ENCODE measurements at regions not wholly inside any gene's neighbourhood (a gene's known extent, or its start where the extent isn't known, plus 50 kb on each side); places are given as distances from the start of the nearest gene placed in this dataset.

DNA sequence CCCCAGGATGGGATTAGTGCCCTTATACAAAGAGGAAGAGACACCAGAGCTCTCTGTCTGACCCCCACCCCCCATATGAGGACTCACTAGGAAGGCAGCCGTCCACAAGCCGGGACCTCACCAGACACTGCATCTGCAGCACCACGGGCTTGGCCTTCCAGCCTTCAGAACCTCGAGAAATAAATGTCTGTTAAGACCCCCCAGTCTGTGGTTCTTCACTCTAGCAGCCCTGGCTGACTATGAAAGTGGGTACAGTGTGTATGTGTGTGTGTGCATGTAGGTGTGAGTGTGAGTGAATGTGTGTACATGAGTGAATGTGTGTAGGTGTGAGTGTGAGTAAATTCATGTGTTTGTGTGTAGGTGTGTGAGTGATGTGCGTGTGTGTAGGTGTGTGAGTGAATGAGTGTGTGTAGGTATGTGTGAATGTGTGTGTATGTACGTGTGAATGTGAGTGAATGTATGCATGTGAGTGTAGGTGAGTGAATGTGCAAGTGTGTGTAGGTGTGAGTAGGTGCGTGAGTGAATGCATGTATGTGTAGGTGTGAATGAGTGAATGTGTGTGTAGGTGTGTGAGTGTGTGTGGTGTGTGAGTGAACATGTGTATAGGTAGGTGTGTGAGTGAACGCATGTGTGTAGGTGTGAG lies 201.6 kb upstream of the ZNF536 start:
- DNase-seq = no peak
- Mint-ChIP-seq H3K36me3 (ENCODE audit: insufficient read depth, unreplicated experiment) (no peaks in the 10 kb centered on the region), H3K4me3 (ENCODE audit: low read depth, unreplicated experiment) (no peak overlapping the region), H3K27me3 (ENCODE audit: unreplicated experiment) (no peaks in the 10 kb centered on the region), H3K9me3 (ENCODE audit: low read depth, unreplicated experiment) (no peaks in the 10 kb centered on the region), H3K4me1 (ENCODE audit: low read depth, unreplicated experiment) (no peaks in the 10 kb centered on the region), H3K27ac (ENCODE audit: unreplicated experiment) (no peak overlapping the region)
- CTCF ChIA-PET = interaction anchor here (0.8 kb wide), 1 partner anchor 20 kb away, joined by 3 read pairs; no protein-coding TSS in a partner anchor
- intact Hi-C loops (cut with micrococcal nuclease; ENCODE audit: unreplicated experiment) = no loop called here
- BruUV-seq (replicated peaks) = no TSS peak
- TF ChIP-seq, protein P1, sequence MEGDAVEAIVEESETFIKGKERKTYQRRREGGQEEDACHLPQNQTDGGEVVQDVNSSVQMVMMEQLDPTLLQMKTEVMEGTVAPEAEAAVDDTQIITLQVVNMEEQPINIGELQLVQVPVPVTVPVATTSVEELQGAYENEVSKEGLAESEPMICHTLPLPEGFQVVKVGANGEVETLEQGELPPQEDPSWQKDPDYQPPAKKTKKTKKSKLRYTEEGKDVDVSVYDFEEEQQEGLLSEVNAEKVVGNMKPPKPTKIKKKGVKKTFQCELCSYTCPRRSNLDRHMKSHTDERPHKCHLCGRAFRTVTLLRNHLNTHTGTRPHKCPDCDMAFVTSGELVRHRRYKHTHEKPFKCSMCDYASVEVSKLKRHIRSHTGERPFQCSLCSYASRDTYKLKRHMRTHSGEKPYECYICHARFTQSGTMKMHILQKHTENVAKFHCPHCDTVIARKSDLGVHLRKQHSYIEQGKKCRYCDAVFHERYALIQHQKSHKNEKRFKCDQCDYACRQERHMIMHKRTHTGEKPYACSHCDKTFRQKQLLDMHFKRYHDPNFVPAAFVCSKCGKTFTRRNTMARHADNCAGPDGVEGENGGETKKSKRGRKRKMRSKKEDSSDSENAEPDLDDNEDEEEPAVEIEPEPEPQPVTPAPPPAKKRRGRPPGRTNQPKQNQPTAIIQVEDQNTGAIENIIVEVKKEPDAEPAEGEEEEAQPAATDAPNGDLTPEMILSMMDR (IDR thresholded peaks at IDR 0.05; ENCODE audit: unreplicated experiment) = no peak

DNA sequence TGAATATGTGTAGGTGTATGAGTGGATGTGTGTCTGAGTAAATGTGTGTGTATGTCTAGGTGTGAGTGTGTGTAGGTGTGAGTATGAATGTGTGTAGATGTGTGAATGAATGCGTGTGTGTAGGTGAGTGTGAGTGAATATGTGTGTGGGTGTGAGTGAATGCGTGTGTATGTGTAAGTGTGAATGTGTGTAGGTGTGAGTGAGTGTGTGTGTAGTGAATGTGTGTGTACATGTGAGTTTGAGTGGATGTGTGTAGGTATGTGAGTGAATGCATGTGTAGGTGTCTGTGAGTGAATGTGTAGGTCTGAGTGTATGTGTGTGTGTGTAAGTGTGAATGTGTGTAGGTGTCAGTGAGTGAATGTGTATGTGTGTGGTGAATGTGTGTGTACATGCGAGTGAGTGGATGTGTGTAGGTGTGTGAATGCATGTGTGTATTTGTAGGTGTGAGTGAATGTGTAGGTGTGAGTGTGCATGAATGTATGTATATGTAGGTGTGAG lies 201.0 kb upstream of the ZNF536 start:
- Mint-ChIP-seq H3K27me3 (ENCODE audit: unreplicated experiment) (no peaks in the 10 kb centered on the region), H3K4me1 (ENCODE audit: low read depth, unreplicated experiment) (no peaks in the 10 kb centered on the region), H3K4me3 (ENCODE audit: low read depth, unreplicated experiment) (no peak overlapping the region), H3K9me3 (ENCODE audit: low read depth, unreplicated experiment) (no peaks in the 10 kb centered on the region), H3K27ac (ENCODE audit: unreplicated experiment) (no peak overlapping the region), H3K36me3 (ENCODE audit: insufficient read depth, unreplicated experiment) (no peaks in the 10 kb centered on the region)
- no TSS peak for BruUV-seq (replicated peaks)
- DNase-seq = no peak
- intact Hi-C loops (cut with micrococcal nuclease; ENCODE audit: unreplicated experiment) = no loop called here
- TF ChIP-seq, protein P1 (IDR thresholded peaks at IDR 0.05; ENCODE audit: unreplicated experiment) = no peak
- CTCF ChIA-PET = no interaction called here

DNA sequence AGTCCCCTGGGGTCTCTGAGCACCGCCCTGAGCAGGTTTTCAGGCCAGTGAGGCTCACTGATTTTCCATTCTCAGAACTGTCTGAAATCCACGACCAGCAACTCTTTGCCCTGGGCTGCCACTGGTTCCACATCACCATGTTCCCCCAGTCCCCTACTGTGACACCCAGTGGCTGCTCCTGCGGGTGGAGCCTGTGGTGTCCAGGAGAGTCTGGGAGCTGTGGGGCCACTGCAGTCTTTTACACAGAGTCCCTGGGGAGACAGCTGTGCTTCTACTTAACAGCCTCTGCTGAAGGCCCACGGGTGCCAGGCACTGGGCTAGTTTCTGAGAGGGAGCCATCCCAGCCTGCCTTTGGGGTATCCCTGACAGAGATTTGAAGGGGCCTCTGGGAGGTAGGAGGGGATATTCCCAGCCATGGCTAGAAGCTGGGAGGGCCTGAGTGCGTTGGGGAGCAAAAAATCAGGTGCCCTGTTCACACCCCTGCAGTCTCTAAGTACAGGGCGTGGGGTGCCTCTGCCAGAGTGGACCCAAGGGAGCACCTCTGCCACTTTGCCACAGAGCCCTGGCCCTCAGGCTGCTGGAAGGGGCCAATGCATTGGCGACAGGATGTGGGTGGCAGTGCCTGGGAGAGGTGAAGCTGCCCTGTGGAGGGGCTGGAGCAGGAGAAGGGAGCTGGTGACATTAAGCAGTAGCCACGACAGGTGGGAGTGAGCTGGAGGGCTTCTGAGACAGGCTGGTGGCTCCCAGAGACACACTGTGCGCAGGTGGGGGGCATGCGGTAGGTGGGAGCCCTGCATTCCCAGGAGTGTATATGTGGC lies 200.2 kb upstream of the ZNF536 start:
- no peak overlapping the region for H3K27ac Mint-ChIP-seq (ENCODE audit: unreplicated experiment)
- BruUV-seq (replicated peaks) = no TSS peak
- intact Hi-C loops (cut with micrococcal nuclease; ENCODE audit: unreplicated experiment) = no loop called here

DNA sequence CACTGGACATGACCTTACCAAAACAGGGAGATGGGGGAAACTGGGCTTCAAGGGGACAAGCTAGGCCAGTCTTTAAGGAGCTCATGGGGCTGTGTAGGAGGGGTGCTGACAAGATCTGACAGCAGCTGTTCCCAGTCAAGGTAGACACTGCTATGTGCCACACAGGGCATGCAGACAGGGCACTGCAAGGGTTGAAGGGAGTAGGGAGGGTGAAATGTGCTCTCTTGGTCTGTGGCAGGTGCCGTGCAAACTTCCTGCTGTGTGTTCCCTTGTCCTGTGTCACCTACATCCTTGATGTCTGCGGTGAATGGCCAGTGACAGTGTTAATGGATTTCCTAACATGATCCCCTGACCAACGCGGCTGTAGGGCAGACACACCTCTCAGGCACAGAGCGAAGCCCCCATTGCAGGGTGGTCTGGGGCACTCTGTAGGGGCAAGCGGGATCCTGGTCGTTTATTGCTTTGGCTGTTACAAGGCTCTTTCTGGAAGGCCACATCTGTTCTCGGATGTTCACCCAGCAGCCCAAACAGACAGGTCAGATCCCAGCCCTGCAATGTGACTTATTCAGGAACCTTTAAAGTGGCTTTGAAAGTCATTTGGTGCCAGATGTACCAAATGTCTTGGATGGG lies 199.5 kb upstream of the ZNF536 start:
- H3K4me1 Mint-ChIP-seq (ENCODE audit: low read depth, unreplicated experiment) = no peaks in the 10 kb centered on the region
- TF ChIP-seq, protein P1 (IDR thresholded peaks at IDR 0.05; ENCODE audit: unreplicated experiment) = no peak
- H3K4me3 Mint-ChIP-seq (ENCODE audit: low read depth, unreplicated experiment) = no peak overlapping the region
- no peaks in the 10 kb centered on the region for H3K9me3 Mint-ChIP-seq (ENCODE audit: low read depth, unreplicated experiment)
- H3K27ac Mint-ChIP-seq (ENCODE audit: unreplicated experiment) = no peak overlapping the region
- BruUV-seq (replicated peaks) = no TSS peak
- DNase-seq = no peak
- intact Hi-C loops (cut with micrococcal nuclease; ENCODE audit: unreplicated experiment) = no loop called here
- H3K36me3 Mint-ChIP-seq (ENCODE audit: insufficient read depth, unreplicated experiment) = no peaks in the 10 kb centered on the region
- no peaks in the 10 kb centered on the region for H3K27me3 Mint-ChIP-seq (ENCODE audit: unreplicated experiment)
- CTCF ChIA-PET = no interaction called here

More for the DNA sequence above, 200.2 kb upstream of the ZNF536 start:
- Mint-ChIP-seq H3K27me3 (ENCODE audit: unreplicated experiment) (no peaks in the 10 kb centered on the region), H3K9me3 (ENCODE audit: low read depth, unreplicated experiment) (no peaks in the 10 kb centered on the region), H3K4me3 (ENCODE audit: low read depth, unreplicated experiment) (no peak overlapping the region), H3K4me1 (ENCODE audit: low read depth, unreplicated experiment) (no peaks in the 10 kb centered on the region), H3K36me3 (ENCODE audit: insufficient read depth, unreplicated experiment) (no peaks in the 10 kb centered on the region)
- CTCF ChIA-PET = no interaction called here
- TF ChIP-seq, protein P1 (IDR thresholded peaks at IDR 0.05; ENCODE audit: unreplicated experiment) = no peak
- no peak for DNase-seq

Measured in Calu3 (cell line).